BE2C (cell line): ENCODE measurements at regions not wholly inside any gene's neighbourhood (a gene's known extent, or its start where the extent isn't known, plus 50 kb on each side); places are given as distances from the start of the nearest gene placed in this dataset.

Experiments used
- DNase-seq: peaks from one replicate; pipeline ENCODE4 v3.0.0-alpha.2; 2020
- H3K27me3 ChIP-seq: fragments of 250-450 bp; sonication (Bioruptor Pico); 2 replicates; pipeline ENCODE4 v1.5.1; 2020; ENCODE audit warnings: mild to moderate bottlenecking
- H3K36me3 ChIP-seq: fragments of 250-450 bp; sonication (Bioruptor Pico); 2 replicates; pipeline ENCODE4 v1.5.1; 2020; ENCODE audit warnings: mild to moderate bottlenecking
- H3K4me1 ChIP-seq: fragments of 250-450 bp; sonication (Bioruptor Pico); 2 replicates; pipeline ENCODE4 v1.5.1; 2020
- H3K4me3 ChIP-seq: 2 replicates; pipeline ENCODE4 v1.5.1; 2011; ENCODE audit warnings: low read depth, low read length
- H3K9me3 ChIP-seq: fragments of 250-450 bp; sonication (Bioruptor Pico); 2 replicates; pipeline ENCODE4 v1.5.1; 2020
- CTCF ChIP-seq: IDR thresholded peaks from 2 replicates; pipeline ENCODE4 v1.5.1; 2012; ENCODE audit warnings: mild to moderate bottlenecking, low read depth, low read length

DNA sequence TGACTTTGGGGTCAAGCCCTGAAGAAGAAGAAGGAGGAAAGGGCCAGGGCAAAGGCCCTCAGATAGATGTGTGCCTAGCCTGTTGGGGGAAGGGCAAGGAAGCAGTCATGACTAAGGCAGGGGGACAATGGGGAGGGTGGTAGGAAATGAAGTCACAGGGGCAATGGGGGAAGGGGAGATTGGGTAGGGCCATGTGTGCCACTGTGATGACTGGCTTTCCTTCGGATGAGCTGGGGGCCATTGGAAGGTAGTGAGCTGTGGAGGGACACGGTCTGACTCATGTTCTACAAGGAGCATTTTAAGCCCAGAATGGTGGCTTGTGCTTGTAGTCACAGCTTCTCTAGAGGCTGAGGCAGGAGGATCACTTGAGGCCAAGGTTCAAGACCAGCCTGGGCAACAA is 642.0 kb downstream of the MID1IP1 start:
- Histone ChIP-seq H3K9me3 (no peaks in the 10 kb centered on the region), H3K36me3 (no peaks in the 10 kb centered on the region), H3K4me1 (no peaks in the 10 kb centered on the region), H3K27me3 (no peaks in the 10 kb centered on the region), H3K4me3 (no peak overlapping the region)
- no peak for TF ChIP-seq CTCF
- no peak for DNase-seq

DNA sequence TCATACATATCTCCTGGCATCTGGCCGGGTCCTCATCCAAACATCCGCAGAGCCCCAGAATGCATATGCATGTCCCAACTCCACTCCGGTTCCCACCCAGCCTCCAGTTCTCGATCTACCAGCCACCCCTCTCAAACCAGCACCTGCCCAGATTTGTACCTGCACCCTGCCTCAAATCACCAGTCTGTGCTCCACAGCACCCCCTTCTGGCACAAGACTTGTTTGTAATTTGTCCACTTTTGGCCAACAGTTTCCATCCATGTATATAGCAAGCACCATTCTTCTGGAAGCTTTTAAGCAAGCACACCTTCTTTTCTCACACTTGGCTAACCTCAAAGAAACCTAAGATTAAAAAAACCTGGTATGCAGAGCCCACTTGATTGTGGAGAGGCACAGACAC is 644.1 kb downstream of the MID1IP1 start:
- no peak overlapping the region for H3K4me3 ChIP-seq
- no peaks in the 10 kb centered on the region for H3K27me3 ChIP-seq
- TF ChIP-seq CTCF = peak; percentile 47
- DNase-seq = peak; percentile 22
- H3K36me3 ChIP-seq = no peaks in the 10 kb centered on the region
- H3K9me3 ChIP-seq = no peaks in the 10 kb centered on the region
- no peaks in the 10 kb centered on the region; the same call in 1 of the 2 replicates for H3K4me1 ChIP-seq

- Histone ChIP-seq H3K27me3 (no peaks in the 10 kb centered on the region), H3K36me3 (no peaks in the 10 kb centered on the region), H3K4me3 (no peak overlapping the region), H3K4me1 (no peaks in the 10 kb centered on the region; the same call in 1 of the 2 replicates), H3K9me3 (no peaks in the 10 kb centered on the region)
- no peak for TF ChIP-seq CTCF
- DNase-seq = no peak
Measured at GRCh38 chrX:39449352-39449751, 648.1 kb downstream of the MID1IP1 start.

DNA sequence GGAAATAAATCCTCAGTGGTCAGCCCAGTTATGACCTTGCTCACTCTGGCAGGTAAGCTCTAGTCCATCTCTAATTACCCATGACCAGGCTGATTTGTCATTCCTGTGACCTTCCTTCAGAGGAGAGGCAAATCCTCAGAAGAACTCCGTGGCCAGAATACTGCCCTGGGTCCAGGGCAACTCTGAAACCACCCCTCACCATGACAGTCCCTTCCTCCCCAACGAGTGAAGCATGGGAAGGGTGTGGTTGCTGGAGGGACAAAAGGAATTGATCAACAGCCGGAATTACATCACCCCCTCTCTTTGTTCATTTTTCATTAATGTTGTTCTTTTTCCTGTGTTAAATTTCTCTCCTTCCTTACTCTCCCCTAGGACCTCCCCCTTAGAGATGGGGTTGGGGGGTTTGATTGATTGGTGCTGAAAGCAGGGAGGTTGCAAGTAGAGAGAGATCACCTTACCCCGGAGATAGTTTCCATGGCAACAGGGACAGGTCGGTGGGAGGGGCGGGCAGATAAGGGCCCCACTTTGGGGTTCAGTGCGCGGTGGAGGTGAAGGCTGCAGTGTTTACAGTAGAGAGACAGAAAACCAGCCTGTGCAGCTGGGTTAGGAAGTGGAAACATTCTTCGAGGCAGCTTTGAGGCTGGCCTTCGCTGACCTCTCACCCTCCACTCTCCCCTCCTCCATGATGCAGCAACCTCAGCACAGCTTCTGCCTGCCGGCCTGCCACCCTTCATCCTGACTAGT is 647.4 kb downstream of the BCOR start:
- no peak for TF ChIP-seq CTCF
- no peaks in the 10 kb centered on the region; the same call in 1 of the 2 replicates for H3K4me1 ChIP-seq
- no peak for DNase-seq
- no peaks in the 10 kb centered on the region for H3K27me3 ChIP-seq
- H3K9me3 ChIP-seq = no peaks in the 10 kb centered on the region
- H3K4me3 ChIP-seq = no peak overlapping the region
- H3K36me3 ChIP-seq = no peaks in the 10 kb centered on the region

- Histone ChIP-seq H3K4me3 (no peak overlapping the region), H3K9me3 (no peaks in the 10 kb centered on the region), H3K36me3 (no peaks in the 10 kb centered on the region), H3K27me3 (no peaks in the 10 kb centered on the region), H3K4me1 (no peaks in the 10 kb centered on the region; the same call in 1 of the 2 replicates)
- TF ChIP-seq CTCF = no peak
- DNase-seq = no peak
Measured at GRCh38 chrX:39451046-39451445, 646.7 kb downstream of the BCOR start.

DNA sequence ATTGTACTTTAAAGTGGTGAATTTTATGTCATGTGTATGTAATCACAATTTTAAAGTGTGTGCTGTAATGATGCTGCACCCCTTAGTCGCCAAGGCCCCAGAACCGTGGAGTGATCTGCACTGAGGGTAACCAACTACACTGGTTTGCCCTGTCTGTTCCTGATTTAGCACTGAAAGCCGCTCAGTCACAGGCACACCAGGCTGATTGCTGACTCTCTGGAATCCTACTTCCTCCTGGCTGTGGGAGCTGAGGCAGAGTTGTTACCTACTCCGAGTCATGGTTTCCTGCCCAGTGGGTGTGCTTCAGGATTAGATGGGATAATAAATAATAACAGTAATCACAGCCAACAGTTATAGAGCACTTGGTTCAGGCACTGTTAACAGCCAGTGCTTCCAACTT is 645.4 kb downstream of the BCOR start:
- H3K4me3 ChIP-seq = no peak overlapping the region

More for the DNA sequence above, 645.4 kb downstream of the BCOR start:
- H3K9me3 ChIP-seq = no peaks in the 10 kb centered on the region
- DNase-seq = no peak
- no peaks in the 10 kb centered on the region for H3K27me3 ChIP-seq
- no peaks in the 10 kb centered on the region for H3K36me3 ChIP-seq
- H3K4me1 ChIP-seq = no peaks in the 10 kb centered on the region; the same call in 1 of the 2 replicates
- TF ChIP-seq CTCF = no peak
